Liver (tissue), 8 donors: ENCODE measurements at regions not wholly inside any gene's neighbourhood (a gene's known extent, or its start where the extent isn't known, plus 50 kb on each side); places are given as distances from the start of the nearest gene placed in this dataset.

Experiments used
- DNase-seq: peaks from one replicate; pipeline ENCODE4 v3.0.0-alpha.2; 2017; ENCODE audit warnings: low spot score
- H3K27ac ChIP-seq, 2 donors: one replicate each; pipeline ENCODE4 v1.7.0; 2013; ENCODE audit warnings: inconsistent platforms in 2 of 2, low read length in 2 of 2, control low read depth in 1 of 2, low read depth in 1 of 2, mild to moderate bottlenecking in 1 of 2
- H3K27me3 ChIP-seq, 4 donors: one replicate each; pipeline versions ENCODE4 v1.6.1 to v1.7.0; 2013; ENCODE audit warnings: low read length in 3 of 4, inconsistent platforms in 1 of 4, mild to moderate bottlenecking in 1 of 4, moderate library complexity in 1 of 4; ENCODE audit not compliant: control insufficient read depth in 4 of 4, insufficient read depth in 4 of 4
- H3K36me3 ChIP-seq, 4 donors: one replicate each; pipeline versions ENCODE4 v1.6.1 to v1.7.0; 2013; ENCODE audit warnings: low read length in 3 of 4, mild to moderate bottlenecking in 3 of 4, low read depth in 1 of 4, moderate library complexity in 1 of 4; ENCODE audit not compliant: control insufficient read depth in 4 of 4, insufficient read depth in 3 of 4
- H3K4me1 ChIP-seq, 4 donors: one replicate each; pipeline versions ENCODE4 v1.6.1 to v1.7.0; 2013; ENCODE audit warnings: low read length in 3 of 4, mild to moderate bottlenecking in 3 of 4, moderate library complexity in 1 of 4; ENCODE audit not compliant: control insufficient read depth in 4 of 4, insufficient read depth in 4 of 4
- H3K4me3 ChIP-seq, 3 donors: one replicate each; pipeline versions ENCODE4 v1.6.1 to v1.7.0; 2013; ENCODE audit warnings: low read length in 3 of 3, control low read depth in 1 of 3, low read depth in 1 of 3, mild to moderate bottlenecking in 1 of 3
- H3K9ac ChIP-seq, 2 donors: one replicate each; pipeline ENCODE4 v1.7.0; 2013; ENCODE audit warnings: low read length in 2 of 2, mild to moderate bottlenecking in 2 of 2, moderate library complexity in 2 of 2, control low read depth in 1 of 2, low read depth in 1 of 2
- H3K9me3 ChIP-seq, 4 donors: one replicate each; pipeline versions ENCODE4 v1.6.1 to v1.7.0; 2013; ENCODE audit warnings: low read length in 3 of 4; ENCODE audit not compliant: control insufficient read depth in 4 of 4
- EGR1 ChIP-seq, 2 donors: IDR thresholded peaks; 2 replicates each; pipeline ENCODE4 v1.6.1; 2016 to 2018; ENCODE audit warnings: antibody characterized with exemption in 2 of 2, low read depth in 2 of 2
- FOXA2 ChIP-seq: IDR thresholded peaks from 2 replicates; pipeline ENCODE4 v1.6.1; 2016; ENCODE audit warnings: antibody characterized with exemption
- GABPA ChIP-seq, 2 donors: IDR thresholded peaks in 1 of 2; conservative IDR thresholded peaks in 1 of 2; 2 replicates each; pipeline ENCODE4 v1.6.1; 2016; ENCODE audit warnings: antibody characterized with exemption in 2 of 2, mild to moderate bottlenecking in 1 of 2, moderate library complexity in 1 of 2
- HNF4A ChIP-seq, 2 donors: conservative IDR thresholded peaks; 2 replicates each; pipeline ENCODE4 v1.6.1; 2016; ENCODE audit warnings: antibody characterized with exemption in 2 of 2, mild to moderate bottlenecking in 2 of 2
- JUND ChIP-seq, 2 donors: IDR thresholded peaks; 2 replicates each; pipeline ENCODE4 v1.6.1; 2016; ENCODE audit warnings: antibody characterized with exemption in 2 of 2
- NR2F2 ChIP-seq: IDR thresholded peaks from 2 replicates; pipeline ENCODE4 v1.6.1; 2016; ENCODE audit warnings: antibody characterized with exemption
- RXRA ChIP-seq, 2 donors: IDR thresholded peaks; 2 replicates each; pipeline ENCODE4 v1.6.1; 2017 to 2018; ENCODE audit warnings: antibody characterized with exemption in 2 of 2, mild to moderate bottlenecking in 1 of 2
- SP1 ChIP-seq: IDR thresholded peaks from 2 replicates; pipeline ENCODE4 v1.6.1; 2018; ENCODE audit warnings: antibody characterized with exemption, mild to moderate bottlenecking
- TAF1 ChIP-seq: conservative IDR thresholded peaks from 2 replicates; pipeline ENCODE4 v1.6.1; 2016; ENCODE audit warnings: antibody characterized with exemption, mild to moderate bottlenecking
- WGBS: extraction: QIAGEN DNeasy Blood & Tissue Kit; methylation state at CpG from one replicate; pipeline ENCODE4 v1.1.7; 2013; 5-methylcytosine and 5-hydroxymethylcytosine counted together
- TF ChIP-seq, protein P1 (sequence below): IDR thresholded peaks from 2 replicates; pipeline ENCODE4 v1.6.1; 2016; ENCODE audit warnings: antibody characterized with exemption, mild to moderate bottlenecking
- TF ChIP-seq, protein P2 (sequence below): fragments of 150-350 bp; IDR thresholded peaks from 2 replicates; pipeline ENCODE4 v1.5.1; 2017; ENCODE audit warnings: improper control_type of control experiment, low read depth, low read length; ENCODE audit not compliant: missing input control
- TF ChIP-seq, protein P3 (sequence below): IDR thresholded peaks from 2 replicates; pipeline ENCODE4 v1.6.1; 2016; ENCODE audit warnings: antibody characterized with exemption
- TF ChIP-seq, protein P4 (sequence below): IDR thresholded peaks from 2 replicates; pipeline ENCODE4 v1.6.1; 2016; ENCODE audit warnings: antibody characterized with exemption
- donor health status: healthy.
- donor health status: healthy.
- donor health status: healthy.
- donor health status: healthy.
- donor health status: healthy.

DNA sequence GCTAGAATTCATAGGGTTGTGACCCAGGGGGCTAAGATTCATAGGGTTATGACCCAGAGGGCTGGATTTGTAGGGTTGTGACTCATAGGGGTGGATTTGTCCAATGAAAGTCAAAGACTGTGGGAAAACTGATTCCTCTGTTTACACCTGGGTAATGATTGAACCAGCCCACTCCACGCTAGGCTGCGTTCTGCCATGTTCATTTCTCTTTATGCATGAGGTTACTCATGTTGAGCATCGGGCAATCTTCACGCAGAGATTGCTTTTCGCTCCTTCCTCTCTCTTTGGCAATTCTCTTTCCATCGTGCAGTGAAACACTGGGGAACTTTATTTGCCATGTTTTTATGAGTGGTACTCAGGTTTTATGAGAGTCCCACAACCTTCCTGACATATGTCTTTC is 127.8 kb downstream of the CRLF2 start (continued):
- no peak for TF ChIP-seq TAF1

DNA sequence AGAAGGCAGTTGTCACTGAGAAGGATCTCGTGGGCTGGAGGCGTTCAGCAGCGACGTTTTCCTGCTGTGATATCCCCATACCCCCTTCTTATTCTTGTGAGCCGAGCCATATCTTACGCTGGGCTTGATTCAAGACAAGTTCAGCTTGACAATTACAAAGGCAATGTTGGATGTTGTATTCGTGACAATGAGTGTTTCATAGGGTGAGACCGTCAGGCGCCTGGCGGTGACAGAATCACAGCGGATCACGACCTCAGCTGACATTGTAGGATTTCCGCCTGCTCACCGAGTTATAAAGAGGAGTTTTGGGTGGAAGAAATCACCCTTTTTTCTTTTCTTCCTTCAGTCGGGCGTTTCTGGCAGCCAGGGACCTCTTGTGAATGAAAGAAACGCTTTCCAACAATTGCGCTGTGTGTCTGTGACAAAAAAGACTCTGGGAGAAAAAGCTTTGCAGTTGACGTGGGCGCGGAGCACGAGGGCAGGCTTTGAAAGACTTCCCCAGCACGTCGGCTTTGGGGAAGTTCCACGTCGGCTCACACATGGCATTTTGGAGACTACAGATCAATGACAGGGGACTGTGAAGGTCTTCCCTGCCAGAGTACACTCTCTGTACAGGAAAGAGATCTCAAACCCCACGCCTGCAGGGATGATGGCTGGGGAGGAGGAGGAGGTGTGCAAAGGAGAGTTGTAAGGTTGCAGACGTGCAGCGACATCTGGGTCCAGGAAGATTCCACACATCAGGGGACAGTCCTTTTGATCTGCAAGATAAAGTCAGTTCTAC is 135.4 kb downstream of the CRLF2 start:
- H3K36me3 ChIP-seq: no peaks in the 10 kb centered on the region
- 58% methylated on average over 29 of the region's 29 CpGs for WGBS
- DNase-seq: no peak

More for the DNA sequence above, 135.4 kb downstream of the CRLF2 start:
- Histone ChIP-seq H3K27me3 (no peaks in the 10 kb centered on the region), H3K9ac (no peak overlapping the region), H3K9me3 (peaks cover 4 to 13% (median 8%) of the 10 kb centered on the region in 4 donors), H3K4me1 (no peaks in the 10 kb centered on the region), H3K27ac (no peak overlapping the region), H3K4me3 (no peak overlapping the region)
- TF ChIP-seq, protein P1, sequence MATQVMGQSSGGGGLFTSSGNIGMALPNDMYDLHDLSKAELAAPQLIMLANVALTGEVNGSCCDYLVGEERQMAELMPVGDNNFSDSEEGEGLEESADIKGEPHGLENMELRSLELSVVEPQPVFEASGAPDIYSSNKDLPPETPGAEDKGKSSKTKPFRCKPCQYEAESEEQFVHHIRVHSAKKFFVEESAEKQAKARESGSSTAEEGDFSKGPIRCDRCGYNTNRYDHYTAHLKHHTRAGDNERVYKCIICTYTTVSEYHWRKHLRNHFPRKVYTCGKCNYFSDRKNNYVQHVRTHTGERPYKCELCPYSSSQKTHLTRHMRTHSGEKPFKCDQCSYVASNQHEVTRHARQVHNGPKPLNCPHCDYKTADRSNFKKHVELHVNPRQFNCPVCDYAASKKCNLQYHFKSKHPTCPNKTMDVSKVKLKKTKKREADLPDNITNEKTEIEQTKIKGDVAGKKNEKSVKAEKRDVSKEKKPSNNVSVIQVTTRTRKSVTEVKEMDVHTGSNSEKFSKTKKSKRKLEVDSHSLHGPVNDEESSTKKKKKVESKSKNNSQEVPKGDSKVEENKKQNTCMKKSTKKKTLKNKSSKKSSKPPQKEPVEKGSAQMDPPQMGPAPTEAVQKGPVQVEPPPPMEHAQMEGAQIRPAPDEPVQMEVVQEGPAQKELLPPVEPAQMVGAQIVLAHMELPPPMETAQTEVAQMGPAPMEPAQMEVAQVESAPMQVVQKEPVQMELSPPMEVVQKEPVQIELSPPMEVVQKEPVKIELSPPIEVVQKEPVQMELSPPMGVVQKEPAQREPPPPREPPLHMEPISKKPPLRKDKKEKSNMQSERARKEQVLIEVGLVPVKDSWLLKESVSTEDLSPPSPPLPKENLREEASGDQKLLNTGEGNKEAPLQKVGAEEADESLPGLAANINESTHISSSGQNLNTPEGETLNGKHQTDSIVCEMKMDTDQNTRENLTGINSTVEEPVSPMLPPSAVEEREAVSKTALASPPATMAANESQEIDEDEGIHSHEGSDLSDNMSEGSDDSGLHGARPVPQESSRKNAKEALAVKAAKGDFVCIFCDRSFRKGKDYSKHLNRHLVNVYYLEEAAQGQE: no peak
- TF ChIP-seq NR2F2: no peak
- TF ChIP-seq FOXA2: no peak
- no peak for TF ChIP-seq TAF1
- no peak for TF ChIP-seq GABPA (IDR thresholded peaks at IDR 0.05 in 1 of 2, conservative IDR thresholded peaks at IDR 0.05 in 1 of 2)
- TF ChIP-seq, protein P2, sequence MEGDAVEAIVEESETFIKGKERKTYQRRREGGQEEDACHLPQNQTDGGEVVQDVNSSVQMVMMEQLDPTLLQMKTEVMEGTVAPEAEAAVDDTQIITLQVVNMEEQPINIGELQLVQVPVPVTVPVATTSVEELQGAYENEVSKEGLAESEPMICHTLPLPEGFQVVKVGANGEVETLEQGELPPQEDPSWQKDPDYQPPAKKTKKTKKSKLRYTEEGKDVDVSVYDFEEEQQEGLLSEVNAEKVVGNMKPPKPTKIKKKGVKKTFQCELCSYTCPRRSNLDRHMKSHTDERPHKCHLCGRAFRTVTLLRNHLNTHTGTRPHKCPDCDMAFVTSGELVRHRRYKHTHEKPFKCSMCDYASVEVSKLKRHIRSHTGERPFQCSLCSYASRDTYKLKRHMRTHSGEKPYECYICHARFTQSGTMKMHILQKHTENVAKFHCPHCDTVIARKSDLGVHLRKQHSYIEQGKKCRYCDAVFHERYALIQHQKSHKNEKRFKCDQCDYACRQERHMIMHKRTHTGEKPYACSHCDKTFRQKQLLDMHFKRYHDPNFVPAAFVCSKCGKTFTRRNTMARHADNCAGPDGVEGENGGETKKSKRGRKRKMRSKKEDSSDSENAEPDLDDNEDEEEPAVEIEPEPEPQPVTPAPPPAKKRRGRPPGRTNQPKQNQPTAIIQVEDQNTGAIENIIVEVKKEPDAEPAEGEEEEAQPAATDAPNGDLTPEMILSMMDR: no peak
- no peak for TF ChIP-seq SP1
- TF ChIP-seq, protein P3, sequence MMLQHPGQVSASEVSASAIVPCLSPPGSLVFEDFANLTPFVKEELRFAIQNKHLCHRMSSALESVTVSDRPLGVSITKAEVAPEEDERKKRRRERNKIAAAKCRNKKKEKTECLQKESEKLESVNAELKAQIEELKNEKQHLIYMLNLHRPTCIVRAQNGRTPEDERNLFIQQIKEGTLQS: no peak
- TF ChIP-seq HNF4A (conservative IDR thresholded peaks at IDR 0.05): no peak
- no peak for TF ChIP-seq RXRA (IDR thresholded peaks at IDR 0.05)
- TF ChIP-seq, protein P4, sequence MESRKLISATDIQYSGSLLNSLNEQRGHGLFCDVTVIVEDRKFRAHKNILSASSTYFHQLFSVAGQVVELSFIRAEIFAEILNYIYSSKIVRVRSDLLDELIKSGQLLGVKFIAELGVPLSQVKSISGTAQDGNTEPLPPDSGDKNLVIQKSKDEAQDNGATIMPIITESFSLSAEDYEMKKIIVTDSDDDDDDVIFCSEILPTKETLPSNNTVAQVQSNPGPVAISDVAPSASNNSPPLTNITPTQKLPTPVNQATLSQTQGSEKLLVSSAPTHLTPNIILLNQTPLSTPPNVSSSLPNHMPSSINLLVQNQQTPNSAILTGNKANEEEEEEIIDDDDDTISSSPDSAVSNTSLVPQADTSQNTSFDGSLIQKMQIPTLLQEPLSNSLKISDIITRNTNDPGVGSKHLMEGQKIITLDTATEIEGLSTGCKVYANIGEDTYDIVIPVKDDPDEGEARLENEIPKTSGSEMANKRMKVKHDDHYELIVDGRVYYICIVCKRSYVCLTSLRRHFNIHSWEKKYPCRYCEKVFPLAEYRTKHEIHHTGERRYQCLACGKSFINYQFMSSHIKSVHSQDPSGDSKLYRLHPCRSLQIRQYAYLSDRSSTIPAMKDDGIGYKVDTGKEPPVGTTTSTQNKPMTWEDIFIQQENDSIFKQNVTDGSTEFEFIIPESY: no peak
- TF ChIP-seq EGR1 (IDR thresholded peaks at IDR 0.05; ENCODE audit: low read depth in 2 of 2): no peak
- TF ChIP-seq JUND (IDR thresholded peaks at IDR 0.05): no peak
